ENCODE measurements at regions not wholly inside any gene's neighbourhood (a gene's known extent, or its start where the extent isn't known, plus 50 kb on each side); places are given as distances from the start of the nearest gene placed in this dataset.

- H3K9me2 ChIP-seq (replicated peaks; ENCODE audit: insufficient read depth, low read length): no peaks in the 10 kb centered on the region
- TF ChIP-seq CTCF (IDR thresholded peaks at IDR 0.05; ENCODE audit: insufficient read depth, low read length, poor library complexity, severe bottlenecking): no peak
- TF ChIP-seq EZH2phosphoT487 (conservative IDR thresholded peaks at IDR 0.05; ENCODE audit: low read length): no peak
- H3K27me3 ChIP-seq (ENCODE audit: low read length): no peaks in the 10 kb centered on the region
- H3K79me2 ChIP-seq (ENCODE audit: insufficient read depth, low read length): no peaks in the 10 kb centered on the region
- no peak overlapping the region for H3K4me3 ChIP-seq (ENCODE audit: insufficient read depth, low read length, poor library complexity, severe bottlenecking)
- H3K36me3 ChIP-seq (ENCODE audit: low read length): no peaks in the 10 kb centered on the region
- H3F3A ChIP-seq (ENCODE audit: insufficient read depth): no peaks in the 10 kb centered on the region
- no peaks in the 10 kb centered on the region for H3K9me3 ChIP-seq (ENCODE audit: insufficient read depth, low read length)
- no peaks in the 10 kb centered on the region for H4K20me1 ChIP-seq (ENCODE audit: low read depth, low read length)
- no peak overlapping the region for H3K4me2 ChIP-seq (ENCODE audit: low read depth, low read length, poor library complexity, severe bottlenecking)
- H2AFZ ChIP-seq (ENCODE audit: low read depth, low read length, severe bottlenecking): no peak overlapping the region
- H3K9ac ChIP-seq (ENCODE audit: low read length): no peak overlapping the region
- H3K27ac ChIP-seq (ENCODE audit: low read depth, low read length): no peak overlapping the region
Measured at GRCh38 chr3:102484-102883, 94.1 kb upstream of the CHL1 start.

- no peaks in the 10 kb centered on the region for H3K9me3 ChIP-seq (ENCODE audit: insufficient read depth, low read length)
Measured at GRCh38 chr3:103991-104390, 92.6 kb upstream of the CHL1 start.

GRCh38 chr3:105585-105984 lies 91.0 kb upstream of the CHL1 start:
- Histone ChIP-seq H3K4me3 (ENCODE audit: insufficient read depth, low read length, poor library complexity, severe bottlenecking) (no peak overlapping the region), H2AFZ (ENCODE audit: low read depth, low read length, severe bottlenecking) (no peak overlapping the region), H3K27ac (ENCODE audit: low read depth, low read length) (no peak overlapping the region), H3K9ac (ENCODE audit: low read length) (no peak overlapping the region), H3K9me3 (ENCODE audit: insufficient read depth, low read length) (no peaks in the 10 kb centered on the region), H3K36me3 (ENCODE audit: low read length) (no peaks in the 10 kb centered on the region), H3K27me3 (ENCODE audit: low read length) (no peaks in the 10 kb centered on the region), H4K20me1 (ENCODE audit: low read depth, low read length) (no peaks in the 10 kb centered on the region), H3K9me2 (replicated peaks; ENCODE audit: insufficient read depth, low read length) (no peaks in the 10 kb centered on the region), H3K4me2 (ENCODE audit: low read depth, low read length, poor library complexity, severe bottlenecking) (no peak overlapping the region), H3F3A (ENCODE audit: insufficient read depth) (no peaks in the 10 kb centered on the region), H3K79me2 (ENCODE audit: insufficient read depth, low read length) (no peaks in the 10 kb centered on the region)
- TF ChIP-seq EZH2phosphoT487 (conservative IDR thresholded peaks at IDR 0.05; ENCODE audit: low read length) (no peak), CTCF (IDR thresholded peaks at IDR 0.05; ENCODE audit: insufficient read depth, low read length, poor library complexity, severe bottlenecking) (no peak)

More at GRCh38 chr3:103991-104390, 92.6 kb upstream of the CHL1 start:
- Histone ChIP-seq H3F3A (ENCODE audit: insufficient read depth) (no peaks in the 10 kb centered on the region), H3K27me3 (ENCODE audit: low read length) (no peaks in the 10 kb centered on the region), H2AFZ (ENCODE audit: low read depth, low read length, severe bottlenecking) (no peak overlapping the region), H3K9me2 (replicated peaks; ENCODE audit: insufficient read depth, low read length) (no peaks in the 10 kb centered on the region), H4K20me1 (ENCODE audit: low read depth, low read length) (no peaks in the 10 kb centered on the region), H3K27ac (ENCODE audit: low read depth, low read length) (no peak overlapping the region), H3K36me3 (ENCODE audit: low read length) (no peaks in the 10 kb centered on the region), H3K4me2 (ENCODE audit: low read depth, low read length, poor library complexity, severe bottlenecking) (no peak overlapping the region), H3K79me2 (ENCODE audit: insufficient read depth, low read length) (no peaks in the 10 kb centered on the region), H3K4me3 (ENCODE audit: insufficient read depth, low read length, poor library complexity, severe bottlenecking) (no peak overlapping the region), H3K9ac (ENCODE audit: low read length) (no peak overlapping the region)
- TF ChIP-seq CTCF (IDR thresholded peaks at IDR 0.05; ENCODE audit: insufficient read depth, low read length, poor library complexity, severe bottlenecking) (no peak), EZH2phosphoT487 (conservative IDR thresholded peaks at IDR 0.05; ENCODE audit: low read length) (no peak)

Data from SU-DHL-6 (cell line).